Chondrocyte (in vitro differentiated cells): ENCODE measurements at regions not wholly inside any gene's neighbourhood (a gene's known extent, or its start where the extent isn't known, plus 50 kb on each side); places are given as distances from the start of the nearest gene placed in this dataset.
A peak's percentile ranks its signal among the peaks of the same experiment; 100 is the strongest.

ENCODE experiments used
- DNase-seq: peaks from one replicate; pipeline ENCODE4 v3.0.0; 2021; ENCODE audit warnings: mixed read lengths, low spot score
- H3K27ac Mint-ChIP-seq: one replicate; pipeline ENCODE4 v1.8.0; 2021; ENCODE audit warnings: mild to moderate bottlenecking, moderate library complexity, mixed read lengths; ENCODE audit not compliant: unreplicated experiment
- H3K27me3 Mint-ChIP-seq: 2 replicates; pipeline ENCODE4 v1.8.0; 2021; ENCODE audit warnings: low read depth, mixed read lengths
- H3K36me3 Mint-ChIP-seq: 2 replicates; pipeline ENCODE4 v1.8.0; 2021; ENCODE audit warnings: low read depth, mixed read lengths
- H3K4me1 Mint-ChIP-seq: 2 replicates; pipeline ENCODE4 v1.8.0; 2021; ENCODE audit warnings: low read depth, mild to moderate bottlenecking, mixed read lengths
- H3K4me3 Mint-ChIP-seq: one replicate; pipeline ENCODE4 v1.8.0; 2021; ENCODE audit warnings: mild to moderate bottlenecking, moderate library complexity, mixed read lengths; ENCODE audit not compliant: unreplicated experiment
- H3K9me3 Mint-ChIP-seq: 2 replicates; pipeline ENCODE4 v1.8.0; 2021; ENCODE audit warnings: low read depth, mixed read lengths
- TF ChIP-seq, protein P1 (sequence below): fragments of 200-600 bp; sonication (generic); IDR thresholded peaks from 2 replicates; pipeline ENCODE4 v1.5.0; 2021; ENCODE audit warnings: antibody characterized with exemption, mild to moderate bottlenecking, moderate library complexity

DNA sequence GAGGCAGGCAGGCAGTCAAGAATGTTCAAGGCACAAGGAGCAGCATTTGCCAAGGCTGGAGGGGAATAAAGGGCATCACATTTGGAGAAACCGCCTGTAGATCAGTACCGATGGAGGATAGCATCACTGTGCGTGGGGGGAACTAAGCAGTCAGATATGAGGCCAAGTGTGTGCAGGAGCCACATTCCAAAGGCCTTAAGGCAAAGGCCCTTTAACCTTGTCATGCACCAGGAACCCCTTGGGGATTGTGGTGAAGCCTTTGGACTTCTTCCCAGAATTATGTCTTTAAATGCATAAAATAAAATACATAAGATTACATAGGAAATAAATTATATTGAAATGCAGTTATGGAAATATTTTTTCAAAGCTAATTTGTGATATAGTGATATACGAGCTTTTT lies 532.1 kb downstream of the BUD13 start:
- no peak overlapping the region for H3K4me3 Mint-ChIP-seq
- TF ChIP-seq, protein P1, sequence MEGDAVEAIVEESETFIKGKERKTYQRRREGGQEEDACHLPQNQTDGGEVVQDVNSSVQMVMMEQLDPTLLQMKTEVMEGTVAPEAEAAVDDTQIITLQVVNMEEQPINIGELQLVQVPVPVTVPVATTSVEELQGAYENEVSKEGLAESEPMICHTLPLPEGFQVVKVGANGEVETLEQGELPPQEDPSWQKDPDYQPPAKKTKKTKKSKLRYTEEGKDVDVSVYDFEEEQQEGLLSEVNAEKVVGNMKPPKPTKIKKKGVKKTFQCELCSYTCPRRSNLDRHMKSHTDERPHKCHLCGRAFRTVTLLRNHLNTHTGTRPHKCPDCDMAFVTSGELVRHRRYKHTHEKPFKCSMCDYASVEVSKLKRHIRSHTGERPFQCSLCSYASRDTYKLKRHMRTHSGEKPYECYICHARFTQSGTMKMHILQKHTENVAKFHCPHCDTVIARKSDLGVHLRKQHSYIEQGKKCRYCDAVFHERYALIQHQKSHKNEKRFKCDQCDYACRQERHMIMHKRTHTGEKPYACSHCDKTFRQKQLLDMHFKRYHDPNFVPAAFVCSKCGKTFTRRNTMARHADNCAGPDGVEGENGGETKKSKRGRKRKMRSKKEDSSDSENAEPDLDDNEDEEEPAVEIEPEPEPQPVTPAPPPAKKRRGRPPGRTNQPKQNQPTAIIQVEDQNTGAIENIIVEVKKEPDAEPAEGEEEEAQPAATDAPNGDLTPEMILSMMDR = no peak
- DNase-seq = no peak
- H3K27me3 Mint-ChIP-seq = peaks cover 28% of the 10 kb centered on the region
- no peak overlapping the region for H3K27ac Mint-ChIP-seq
- no peaks in the 10 kb centered on the region for H3K9me3 Mint-ChIP-seq
- H3K36me3 Mint-ChIP-seq = no peaks in the 10 kb centered on the region
- peaks cover 20% of the 10 kb centered on the region for H3K4me1 Mint-ChIP-seq

DNA sequence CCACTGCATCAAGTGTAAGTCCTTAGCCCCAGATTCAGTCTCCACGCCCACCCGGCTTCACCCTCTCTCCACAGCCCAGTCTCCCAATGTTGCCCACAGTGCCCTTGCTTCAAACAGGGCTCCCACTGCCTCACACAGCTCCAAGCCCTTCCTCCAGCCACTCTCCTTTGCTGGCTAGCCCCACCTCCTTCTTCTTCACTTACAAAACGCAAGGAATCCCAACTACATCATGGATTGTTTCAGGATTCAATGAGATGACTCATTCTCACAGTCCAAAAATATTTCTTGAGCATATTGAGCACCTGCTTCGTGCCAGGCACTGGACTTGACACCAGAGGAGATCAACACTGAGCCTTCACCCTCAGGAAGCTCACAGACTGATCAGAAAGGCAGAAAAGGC lies 533.5 kb downstream of the BUD13 start:
- TF ChIP-seq, protein P1 = no peak
- Mint-ChIP-seq H3K27ac (peak overlapping the region; percentile 23), H3K36me3 (no peaks in the 10 kb centered on the region), H3K9me3 (no peaks in the 10 kb centered on the region), H3K4me3 (no peak overlapping the region), H3K27me3 (peaks cover 17% of the 10 kb centered on the region), H3K4me1 (peaks cover 22% of the 10 kb centered on the region)
- no peak for DNase-seq

DNA sequence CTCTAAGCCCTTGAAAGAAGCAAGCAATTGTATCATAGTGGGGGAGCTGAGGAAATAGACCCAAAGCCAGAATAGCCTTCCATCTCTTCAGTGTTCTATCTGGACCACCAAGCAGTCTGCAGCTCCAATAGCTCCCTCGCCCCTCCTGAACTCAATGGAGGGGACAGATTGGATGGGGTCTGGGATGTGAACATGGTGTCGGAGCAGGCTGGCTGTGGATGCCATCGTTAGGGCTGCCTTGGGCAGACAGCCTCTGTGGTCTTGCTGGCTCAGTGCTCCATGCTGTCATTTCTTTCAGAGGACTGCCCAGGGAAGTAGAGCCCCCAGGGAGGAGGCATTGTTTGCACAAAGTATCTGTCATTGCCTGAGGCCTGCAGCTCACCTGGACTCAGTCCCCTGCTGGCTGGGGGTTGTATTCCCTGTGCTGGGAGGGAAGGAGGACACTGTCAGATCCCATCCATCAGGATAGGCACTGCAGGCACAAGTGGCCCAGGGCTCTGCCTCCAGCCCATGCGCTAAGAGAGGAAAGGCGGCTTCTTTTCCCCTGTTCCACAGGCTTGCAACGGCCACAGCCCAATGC lies 537.7 kb downstream of the BUD13 start:
- Mint-ChIP-seq H3K27me3 (peaks cover 6% of the 10 kb centered on the region), H3K27ac (no peak overlapping the region), H3K4me1 (peaks cover 37% of the 10 kb centered on the region), H3K9me3 (no peaks in the 10 kb centered on the region), H3K4me3 (no peak overlapping the region), H3K36me3 (no peaks in the 10 kb centered on the region)
- TF ChIP-seq, protein P1 = no peak
- no peak for DNase-seq

DNA sequence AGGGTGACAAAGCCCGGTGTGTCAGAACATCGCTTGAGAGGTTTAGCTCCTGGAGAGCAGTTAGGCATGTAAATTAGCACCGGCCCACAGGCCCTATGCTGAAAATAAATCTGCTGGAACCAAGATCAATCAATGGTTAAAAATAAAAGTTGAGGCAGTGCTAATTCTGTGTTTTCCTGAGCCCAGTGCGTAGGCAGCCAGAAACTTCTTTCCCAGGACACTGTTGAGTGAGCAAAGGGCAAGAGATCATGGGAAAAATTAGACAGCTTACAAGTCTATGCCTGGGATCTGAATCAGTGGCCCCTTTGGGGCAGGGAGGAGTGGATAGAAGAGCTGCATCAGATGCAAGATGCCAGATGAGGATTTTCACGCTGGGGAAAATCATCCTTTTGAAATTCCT lies 539.2 kb downstream of the BUD13 start:
- H3K4me1 Mint-ChIP-seq = peaks cover 33% of the 10 kb centered on the region
- DNase-seq = no peak
- H3K4me3 Mint-ChIP-seq = no peak overlapping the region

DNA sequence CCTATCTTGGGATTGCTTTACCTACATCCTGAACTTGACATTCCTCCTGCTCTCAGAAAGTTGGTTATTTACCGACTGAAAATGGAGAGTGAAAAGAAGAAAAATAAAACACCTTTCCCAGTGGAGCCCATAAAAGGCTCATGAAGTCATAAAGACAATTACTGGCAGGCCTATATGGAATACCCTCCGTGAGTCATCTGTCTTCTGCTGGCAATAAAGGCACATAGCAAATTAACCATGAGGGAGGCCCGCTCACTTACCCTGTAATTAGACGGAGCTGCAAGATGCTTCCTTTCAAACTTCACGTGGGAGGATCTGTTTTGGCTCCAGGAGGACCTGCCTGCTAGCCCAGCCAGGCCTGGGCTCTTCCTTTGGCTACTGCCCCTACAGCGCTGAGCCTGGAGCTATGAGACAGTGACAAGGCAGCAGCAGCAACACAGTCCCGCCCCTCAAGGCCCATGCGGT lies 540.4 kb downstream of the BUD13 start:
- no peaks in the 10 kb centered on the region for H3K36me3 Mint-ChIP-seq
- no peak overlapping the region for H3K27ac Mint-ChIP-seq
- peaks cover 33% of the 10 kb centered on the region for H3K4me1 Mint-ChIP-seq
- no peak for DNase-seq
- H3K27me3 Mint-ChIP-seq = peaks cover 2% of the 10 kb centered on the region
- H3K9me3 Mint-ChIP-seq = no peaks in the 10 kb centered on the region
- TF ChIP-seq, protein P1 = no peak
- H3K4me3 Mint-ChIP-seq = no peak overlapping the region

More for the DNA sequence above, 539.2 kb downstream of the BUD13 start:
- Mint-ChIP-seq H3K9me3 (no peaks in the 10 kb centered on the region), H3K27ac (peak overlapping the region; percentile 73), H3K36me3 (no peaks in the 10 kb centered on the region), H3K27me3 (peaks cover 2% of the 10 kb centered on the region)
- TF ChIP-seq, protein P1 = no peak
